Kidney epithelial cell (primary cell): ENCODE measurements at regions not wholly inside any gene's neighbourhood (a gene's known extent, or its start where the extent isn't known, plus 50 kb on each side); places are given as distances from the start of the nearest gene placed in this dataset.

ENCODE experiments used
- DNase-seq: peaks from one replicate; pipeline ENCODE4 v3.0.0-alpha.2; 2010; ENCODE audit warnings: low read depth
- H3K27me3 ChIP-seq: 2 replicates; pipeline ENCODE4 v1.6.0; 2011; ENCODE audit warnings: low read length; ENCODE audit not compliant: control insufficient read depth, insufficient read depth
- H3K36me3 ChIP-seq: 2 replicates; pipeline ENCODE4 v1.5.1; 2011; ENCODE audit warnings: low read length; ENCODE audit not compliant: control insufficient read depth, insufficient read depth
- H3K4me3 ChIP-seq: 2 replicates; pipeline ENCODE4 v1.5.1; 2011; ENCODE audit warnings: low read depth, mild to moderate bottlenecking, control low read depth, low read length
- TF ChIP-seq, protein P1 (sequence below): IDR thresholded peaks from 2 replicates; pipeline ENCODE4 v1.5.1; 2011; ENCODE audit warnings: mild to moderate bottlenecking, moderate library complexity, low read length, control low read depth, inconsistent platforms; ENCODE audit not compliant: insufficient read depth, poor library complexity, severe bottlenecking

GRCh38 chr4:10183462-10183861 lies 66.9 kb upstream of the WDR1 start:
- H3K27me3 ChIP-seq, result no peaks in the 10 kb centered on the region
- TF ChIP-seq, protein P1, sequence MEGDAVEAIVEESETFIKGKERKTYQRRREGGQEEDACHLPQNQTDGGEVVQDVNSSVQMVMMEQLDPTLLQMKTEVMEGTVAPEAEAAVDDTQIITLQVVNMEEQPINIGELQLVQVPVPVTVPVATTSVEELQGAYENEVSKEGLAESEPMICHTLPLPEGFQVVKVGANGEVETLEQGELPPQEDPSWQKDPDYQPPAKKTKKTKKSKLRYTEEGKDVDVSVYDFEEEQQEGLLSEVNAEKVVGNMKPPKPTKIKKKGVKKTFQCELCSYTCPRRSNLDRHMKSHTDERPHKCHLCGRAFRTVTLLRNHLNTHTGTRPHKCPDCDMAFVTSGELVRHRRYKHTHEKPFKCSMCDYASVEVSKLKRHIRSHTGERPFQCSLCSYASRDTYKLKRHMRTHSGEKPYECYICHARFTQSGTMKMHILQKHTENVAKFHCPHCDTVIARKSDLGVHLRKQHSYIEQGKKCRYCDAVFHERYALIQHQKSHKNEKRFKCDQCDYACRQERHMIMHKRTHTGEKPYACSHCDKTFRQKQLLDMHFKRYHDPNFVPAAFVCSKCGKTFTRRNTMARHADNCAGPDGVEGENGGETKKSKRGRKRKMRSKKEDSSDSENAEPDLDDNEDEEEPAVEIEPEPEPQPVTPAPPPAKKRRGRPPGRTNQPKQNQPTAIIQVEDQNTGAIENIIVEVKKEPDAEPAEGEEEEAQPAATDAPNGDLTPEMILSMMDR, result no peak
- no peak for DNase-seq

DNA sequence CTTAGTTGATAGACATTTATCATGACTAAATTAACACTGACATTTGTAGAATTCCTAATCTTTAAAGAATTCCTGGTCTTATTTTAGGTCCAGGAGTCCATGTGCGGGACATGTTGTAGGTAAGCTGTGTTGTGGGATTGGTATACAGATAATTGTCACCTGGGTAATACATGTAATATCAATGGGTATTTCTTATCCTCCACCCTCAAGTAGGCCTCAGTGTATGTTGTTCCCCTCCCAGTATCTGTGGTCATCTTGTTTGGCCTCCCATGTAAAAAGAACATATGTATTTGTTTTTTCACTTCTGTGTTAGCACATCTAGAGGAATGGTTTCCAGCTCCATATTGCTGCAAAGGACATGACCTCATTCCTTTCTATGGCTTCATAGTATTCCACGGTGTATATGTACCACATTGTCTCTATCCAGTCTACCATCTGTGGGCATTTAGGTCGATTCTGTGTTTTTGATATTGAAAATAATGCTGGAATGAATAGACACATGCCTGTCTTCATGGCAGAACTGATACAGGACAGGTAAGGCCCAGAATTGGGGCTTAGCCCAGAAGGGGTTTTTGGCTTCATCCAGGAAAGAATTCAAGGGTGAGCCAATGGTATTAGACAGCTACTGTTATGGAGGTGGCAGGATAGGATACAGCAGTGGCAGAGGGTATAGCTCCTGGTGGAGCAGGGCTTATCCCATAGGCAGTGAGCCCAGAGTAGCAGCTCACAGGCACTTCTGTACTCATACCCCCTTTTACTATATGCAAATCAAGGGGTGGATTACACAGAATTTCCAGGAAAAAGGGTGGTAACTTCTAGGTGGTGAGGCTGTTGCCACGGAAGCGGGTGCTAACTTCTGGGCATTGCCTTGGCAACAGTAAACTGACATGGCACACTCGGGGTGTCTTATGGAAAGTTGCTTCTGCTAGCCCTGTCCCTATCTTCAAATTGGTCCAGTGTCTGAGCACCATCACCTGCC lies 66.1 kb upstream of the WDR1 start:
- no peak overlapping the region for H3K4me3 ChIP-seq
- no peaks in the 10 kb centered on the region for H3K36me3 ChIP-seq
- no peaks in the 10 kb centered on the region for H3K27me3 ChIP-seq
- TF ChIP-seq, protein P1, result no peak
- DNase-seq, result no peak

More at GRCh38 chr4:10183462-10183861, 66.9 kb upstream of the WDR1 start:
- H3K36me3 ChIP-seq, result no peaks in the 10 kb centered on the region
- no peak overlapping the region for H3K4me3 ChIP-seq

- Histone ChIP-seq H3K36me3 (no peaks in the 10 kb centered on the region), H3K27me3 (no peaks in the 10 kb centered on the region), H3K4me3 (no peak overlapping the region)
- TF ChIP-seq, protein P1, result no peak
- DNase-seq, result no peak
Measured at GRCh38 chr4:10181745-10182445, 65.3 kb upstream of the WDR1 start.

DNA sequence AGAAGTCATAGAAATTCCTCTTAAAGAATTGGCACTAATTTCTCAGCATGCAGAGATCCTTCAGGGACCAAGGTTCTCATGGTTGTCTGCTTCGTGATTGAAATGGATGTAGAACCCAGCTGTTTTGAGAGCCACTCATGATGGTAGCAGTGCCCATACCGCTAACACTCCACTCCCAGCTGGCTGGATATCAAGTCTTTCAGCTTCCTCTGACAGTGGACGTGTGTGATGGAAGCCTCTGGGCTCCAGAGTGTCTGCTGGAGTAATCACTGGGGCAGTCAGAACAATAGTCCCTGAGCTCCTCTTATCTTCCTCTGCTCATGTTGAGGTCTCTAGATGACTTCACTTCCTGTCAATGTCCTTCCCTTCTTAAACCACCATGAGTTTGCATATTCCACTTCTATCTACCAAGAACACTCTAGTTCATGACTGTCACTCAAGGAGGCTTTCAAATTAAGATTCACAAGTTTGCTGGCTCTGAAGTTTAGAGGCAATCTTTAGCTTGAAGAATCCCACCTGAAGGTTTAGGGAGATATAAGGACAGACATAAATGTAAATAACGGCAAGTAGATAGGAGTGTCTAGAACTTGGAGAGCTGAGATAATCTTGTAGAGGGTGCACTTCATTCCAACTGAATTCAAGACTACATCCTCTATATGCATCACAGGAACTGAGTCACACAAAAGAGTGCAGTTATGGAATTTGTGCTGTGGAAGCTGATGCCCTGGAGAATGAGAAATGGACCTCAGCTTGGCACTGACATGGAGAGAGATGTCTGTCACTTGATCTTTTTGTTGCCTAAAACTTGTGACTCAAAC lies 64.5 kb upstream of the WDR1 start:
- DNase-seq, result no peak
- Histone ChIP-seq H3K27me3 (no peaks in the 10 kb centered on the region), H3K4me3 (no peak overlapping the region), H3K36me3 (no peaks in the 10 kb centered on the region)
- TF ChIP-seq, protein P1, result no peak

DNA sequence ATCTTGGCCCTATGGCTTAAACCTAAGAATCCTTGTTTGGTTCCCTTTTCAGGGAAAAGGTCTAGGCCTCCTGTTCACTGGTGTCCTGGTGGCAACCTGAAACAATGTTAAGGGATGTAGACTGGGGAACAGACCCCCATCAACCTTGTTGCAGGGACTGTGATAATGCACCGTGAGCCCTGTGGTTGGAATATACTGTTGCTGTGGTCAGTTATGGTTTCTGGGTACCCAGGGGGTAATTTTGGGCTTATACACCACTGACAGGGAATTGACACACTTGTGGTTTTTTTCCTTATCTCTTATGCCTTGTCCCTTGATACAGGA lies 64.0 kb upstream of the WDR1 start:
- no peak for DNase-seq
- TF ChIP-seq, protein P1, result no peak
- H3K4me3 ChIP-seq, result no peak overlapping the region
- H3K27me3 ChIP-seq, result no peaks in the 10 kb centered on the region
- H3K36me3 ChIP-seq, result no peaks in the 10 kb centered on the region
